ENCODE measurements at regions not wholly inside any gene's neighbourhood (a gene's known extent, or its start where the extent isn't known, plus 50 kb on each side); places are given as distances from the start of the nearest gene placed in this dataset.

- H3K79me1 ChIP-seq (replicated peaks; ENCODE audit: low read length, poor library complexity, severe bottlenecking) = no peaks in the 10 kb centered on the region
- H3K23ac ChIP-seq (ENCODE audit: low read length in 2 of 2) = no peak overlapping the region
- no peaks in the 10 kb centered on the region for H3K36me3 ChIP-seq (ENCODE audit: control insufficient read depth in 1 of 2, insufficient read depth in 2 of 2, low read depth in 1 of 2, low read length in 2 of 2)
- no peak overlapping the region for H3K14ac ChIP-seq (ENCODE audit: low read length in 2 of 2)
- WGBS = 76% methylated on average over 2 of the region's 4 CpGs
- H3K9me3 ChIP-seq (ENCODE audit: control insufficient read depth, low read length) = no peaks in the 10 kb centered on the region
- H3K27me3 ChIP-seq (ENCODE audit: control insufficient read depth in 1 of 2, insufficient read depth in 1 of 2, low read length in 2 of 2) = no peaks in the 10 kb centered on the region
- no peak overlapping the region for H3K9ac ChIP-seq (ENCODE audit: low read length)
- no peak overlapping the region for H2BK5ac ChIP-seq (ENCODE audit: low read depth, low read length, poor library complexity, severe bottlenecking)
- no peak overlapping the region for H4K91ac ChIP-seq (ENCODE audit: low read length)
- no peak overlapping the region for H2BK12ac ChIP-seq (ENCODE audit: low read length in 2 of 2)
- H3K4ac ChIP-seq (ENCODE audit: low read depth in 1 of 2, low read length in 2 of 2) = no peak overlapping the region
- no peaks in the 10 kb centered on the region for H3K4me1 ChIP-seq (ENCODE audit: control insufficient read depth, insufficient read depth, low read depth, low read length)
- no peak overlapping the region for H3K4me2 ChIP-seq (ENCODE audit: low read length, poor library complexity, severe bottlenecking)
- H4K8ac ChIP-seq (ENCODE audit: low read length) = no peak overlapping the region
- no peak overlapping the region for H2AK5ac ChIP-seq (ENCODE audit: low read length, severe bottlenecking)
- H3K27ac ChIP-seq (ENCODE audit: low read length, poor library complexity, severe bottlenecking) = no peak overlapping the region
- H2AFZ ChIP-seq (ENCODE audit: low read depth, low read length) = no peak overlapping the region
- no peak overlapping the region for H2BK15ac ChIP-seq (ENCODE audit: low read depth, poor library complexity, severe bottlenecking)
- H3K4me3 ChIP-seq (ENCODE audit: insufficient read depth in 1 of 2, low read depth in 1 of 2, low read length in 2 of 2) = no peak overlapping the region
- no peak overlapping the region for H3K18ac ChIP-seq (ENCODE audit: low read depth in 1 of 2, low read length in 2 of 2)
- no peak for DNase-seq
- no peak overlapping the region for H2BK120ac ChIP-seq (ENCODE audit: low read depth, low read length)
Measured at GRCh38 chr6:15843226-15843625, 180.4 kb upstream of the DTNBP1 start.

GRCh38 chr6:15842727-15843117 lies 179.9 kb upstream of the DTNBP1 start:
- no peak overlapping the region for H3K27ac ChIP-seq (ENCODE audit: low read length, poor library complexity, severe bottlenecking)
- H3K27me3 ChIP-seq (ENCODE audit: control insufficient read depth in 1 of 2, insufficient read depth in 1 of 2, low read length in 2 of 2) = no peaks in the 10 kb centered on the region
- H3K14ac ChIP-seq (ENCODE audit: low read length in 2 of 2) = no peak overlapping the region
- no peak overlapping the region for H2AK5ac ChIP-seq (ENCODE audit: low read length, severe bottlenecking)
- no peaks in the 10 kb centered on the region for H3K4me1 ChIP-seq (ENCODE audit: control insufficient read depth, insufficient read depth, low read depth, low read length)
- WGBS = 91% methylated on average over 2 of the region's 3 CpGs
- H3K4ac ChIP-seq (ENCODE audit: low read depth in 1 of 2, low read length in 2 of 2) = no peak overlapping the region
- H2BK12ac ChIP-seq (ENCODE audit: low read length in 2 of 2) = no peak overlapping the region
- H3K9ac ChIP-seq (ENCODE audit: low read length) = peak overlapping the region; percentile 55
- H3K79me1 ChIP-seq (replicated peaks; ENCODE audit: low read length, poor library complexity, severe bottlenecking) = no peaks in the 10 kb centered on the region
- H3K9me3 ChIP-seq (ENCODE audit: control insufficient read depth, low read length) = no peaks in the 10 kb centered on the region
- no peak overlapping the region for H4K91ac ChIP-seq (ENCODE audit: low read length)
- peak overlapping the region in 1 of 2 experiments; percentile 48 for H3K4me3 ChIP-seq (ENCODE audit: insufficient read depth in 1 of 2, low read depth in 1 of 2, low read length in 2 of 2)
- H2BK15ac ChIP-seq (ENCODE audit: low read depth, poor library complexity, severe bottlenecking) = peak overlapping the region; percentile 23
- H3K23ac ChIP-seq (ENCODE audit: low read length in 2 of 2) = no peak overlapping the region
- H4K8ac ChIP-seq (ENCODE audit: low read length) = no peak overlapping the region
- no peak overlapping the region for H3K18ac ChIP-seq (ENCODE audit: low read depth in 1 of 2, low read length in 2 of 2)
- H3K36me3 ChIP-seq (ENCODE audit: control insufficient read depth in 1 of 2, insufficient read depth in 2 of 2, low read depth in 1 of 2, low read length in 2 of 2) = no peaks in the 10 kb centered on the region
- H2AFZ ChIP-seq (ENCODE audit: low read depth, low read length) = no peak overlapping the region
- no peak overlapping the region for H2BK5ac ChIP-seq (ENCODE audit: low read depth, low read length, poor library complexity, severe bottlenecking)
- DNase-seq = no peak
- H3K4me2 ChIP-seq (ENCODE audit: low read length, poor library complexity, severe bottlenecking) = no peak overlapping the region
- no peak overlapping the region for H2BK120ac ChIP-seq (ENCODE audit: low read depth, low read length)

- WGBS = 88% methylated on average over 9 of the region's 9 CpGs
- Histone ChIP-seq H3K36me3 (ENCODE audit: control insufficient read depth in 1 of 2, insufficient read depth in 2 of 2, low read depth in 1 of 2, low read length in 2 of 2) (no peaks in the 10 kb centered on the region), H3K9ac (ENCODE audit: low read length) (peak overlapping the region; percentile 55), H2BK12ac (ENCODE audit: low read length in 2 of 2) (no peak overlapping the region), H2AK5ac (ENCODE audit: low read length, severe bottlenecking) (no peak overlapping the region), H2BK15ac (ENCODE audit: low read depth, poor library complexity, severe bottlenecking) (peak overlapping the region; percentile 23), H3K9me3 (ENCODE audit: control insufficient read depth, low read length) (no peaks in the 10 kb centered on the region), H2BK5ac (ENCODE audit: low read depth, low read length, poor library complexity, severe bottlenecking) (no peak overlapping the region), H3K4ac (ENCODE audit: low read depth in 1 of 2, low read length in 2 of 2) (no peak overlapping the region), H4K91ac (ENCODE audit: low read length) (no peak overlapping the region), H2AFZ (ENCODE audit: low read depth, low read length) (no peak overlapping the region), H3K27me3 (ENCODE audit: control insufficient read depth in 1 of 2, insufficient read depth in 1 of 2, low read length in 2 of 2) (no peaks in the 10 kb centered on the region), H3K4me2 (ENCODE audit: low read length, poor library complexity, severe bottlenecking) (no peak overlapping the region), H3K79me1 (replicated peaks; ENCODE audit: low read length, poor library complexity, severe bottlenecking) (no peaks in the 10 kb centered on the region), H3K18ac (ENCODE audit: low read depth in 1 of 2, low read length in 2 of 2) (no peak overlapping the region), H4K8ac (ENCODE audit: low read length) (no peak overlapping the region), H3K4me1 (ENCODE audit: control insufficient read depth, insufficient read depth, low read depth, low read length) (no peaks in the 10 kb centered on the region), H3K27ac (ENCODE audit: low read length, poor library complexity, severe bottlenecking) (no peak overlapping the region), H3K4me3 (ENCODE audit: insufficient read depth in 1 of 2, low read depth in 1 of 2, low read length in 2 of 2) (peak overlapping the region in 1 of 2 experiments; percentile 48), H3K23ac (ENCODE audit: low read length in 2 of 2) (no peak overlapping the region), H3K14ac (ENCODE audit: low read length in 2 of 2) (no peak overlapping the region), H2BK120ac (ENCODE audit: low read depth, low read length) (no peak overlapping the region)
- DNase-seq = no peak
Measured at GRCh38 chr6:15841937-15842726, 179.3 kb upstream of the DTNBP1 start.

GRCh38 chr6:15839969-15840541 lies 177.2 kb upstream of the DTNBP1 start:
- Histone ChIP-seq H3K14ac (ENCODE audit: low read length in 2 of 2) (no peak overlapping the region), H3K23ac (ENCODE audit: low read length in 2 of 2) (no peak overlapping the region), H4K91ac (ENCODE audit: low read length) (no peak overlapping the region), H3K27me3 (ENCODE audit: control insufficient read depth in 1 of 2, insufficient read depth in 1 of 2, low read length in 2 of 2) (peaks cover 0 to 8% of the 10 kb centered on the region in 2 experiments), H3K4ac (ENCODE audit: low read depth in 1 of 2, low read length in 2 of 2) (no peak overlapping the region), H3K9me3 (ENCODE audit: control insufficient read depth, low read length) (no peaks in the 10 kb centered on the region), H3K36me3 (ENCODE audit: control insufficient read depth in 1 of 2, insufficient read depth in 2 of 2, low read depth in 1 of 2, low read length in 2 of 2) (no peaks in the 10 kb centered on the region), H3K18ac (ENCODE audit: low read depth in 1 of 2, low read length in 2 of 2) (peak overlapping the region in 1 of 2 experiments; percentile 22), H3K4me1 (ENCODE audit: control insufficient read depth, insufficient read depth, low read depth, low read length) (no peaks in the 10 kb centered on the region), H2BK120ac (ENCODE audit: low read depth, low read length) (no peak overlapping the region), H3K4me2 (ENCODE audit: low read length, poor library complexity, severe bottlenecking) (no peak overlapping the region), H4K8ac (ENCODE audit: low read length) (no peak overlapping the region), H2BK12ac (ENCODE audit: low read length in 2 of 2) (no peak overlapping the region), H2BK15ac (ENCODE audit: low read depth, poor library complexity, severe bottlenecking) (no peak overlapping the region), H3K4me3 (ENCODE audit: insufficient read depth in 1 of 2, low read depth in 1 of 2, low read length in 2 of 2) (no peak overlapping the region), H3K27ac (ENCODE audit: low read length, poor library complexity, severe bottlenecking) (no peak overlapping the region), H3K79me1 (replicated peaks; ENCODE audit: low read length, poor library complexity, severe bottlenecking) (no peaks in the 10 kb centered on the region), H2AK5ac (ENCODE audit: low read length, severe bottlenecking) (no peak overlapping the region), H3K9ac (ENCODE audit: low read length) (no peak overlapping the region), H2BK5ac (ENCODE audit: low read depth, low read length, poor library complexity, severe bottlenecking) (no peak overlapping the region), H2AFZ (ENCODE audit: low read depth, low read length) (no peak overlapping the region)
- no peak for DNase-seq
- 95% methylated on average over 5 of the region's 5 CpGs for WGBS
